AG04450 (cell line): ENCODE measurements at regions not wholly inside any gene's neighbourhood (a gene's known extent, or its start where the extent isn't known, plus 50 kb on each side); places are given as distances from the start of the nearest gene placed in this dataset.

Experiments used
- CTCF ChIA-PET: fragments of 300-600, 350-600 bp; formaldehyde crosslinking; extraction: SDS; loops from one replicate; lab custom pipeline; 2022; ENCODE audit warnings: antibody characterized with exemption, inconsistent platforms; lab: Charles Lee
- POLR2A ChIA-PET: fragments of 350-600 bp; formaldehyde crosslinking; extraction: SDS; loops from one replicate; lab custom pipeline; 2021; ENCODE audit warnings: antibody characterized with exemption, inconsistent platforms; lab: Yijun Ruan, JAX
- DNase-seq: peaks from one replicate; pipeline ENCODE4 v3.0.0-alpha.2; 2011; ENCODE audit warnings: low read depth, low spot score
- H3K27ac ChIP-seq: one replicate; pipeline ENCODE4 v1.5.1; 2012; ENCODE audit warnings: low read depth, low read length, control low read depth
- H3K27me3 ChIP-seq: one replicate; pipeline ENCODE4 v1.6.0; 2012; ENCODE audit warnings: low read length; ENCODE audit not compliant: control insufficient read depth, insufficient read depth
- H3K4me3 ChIP-seq: 2 replicates; pipeline ENCODE4 v1.5.1; 2011; ENCODE audit warnings: mild to moderate bottlenecking, low read depth, low read length, control low read depth
- H3K9me3 ChIP-seq: 2 replicates; pipeline ENCODE4 v1.5.1; 2012; ENCODE audit warnings: low read length; ENCODE audit not compliant: control insufficient read depth, insufficient read depth
- TF ChIP-seq, protein P1 (sequence below): IDR thresholded peaks from 2 replicates; pipeline ENCODE4 v1.5.1; 2011; ENCODE audit warnings: low read depth, low read length, control low read depth, inconsistent platforms

GRCh38 chr1:106222403-106222802 lies 834.1 kb upstream of the PRMT6 start:
- TF ChIP-seq, protein P1, sequence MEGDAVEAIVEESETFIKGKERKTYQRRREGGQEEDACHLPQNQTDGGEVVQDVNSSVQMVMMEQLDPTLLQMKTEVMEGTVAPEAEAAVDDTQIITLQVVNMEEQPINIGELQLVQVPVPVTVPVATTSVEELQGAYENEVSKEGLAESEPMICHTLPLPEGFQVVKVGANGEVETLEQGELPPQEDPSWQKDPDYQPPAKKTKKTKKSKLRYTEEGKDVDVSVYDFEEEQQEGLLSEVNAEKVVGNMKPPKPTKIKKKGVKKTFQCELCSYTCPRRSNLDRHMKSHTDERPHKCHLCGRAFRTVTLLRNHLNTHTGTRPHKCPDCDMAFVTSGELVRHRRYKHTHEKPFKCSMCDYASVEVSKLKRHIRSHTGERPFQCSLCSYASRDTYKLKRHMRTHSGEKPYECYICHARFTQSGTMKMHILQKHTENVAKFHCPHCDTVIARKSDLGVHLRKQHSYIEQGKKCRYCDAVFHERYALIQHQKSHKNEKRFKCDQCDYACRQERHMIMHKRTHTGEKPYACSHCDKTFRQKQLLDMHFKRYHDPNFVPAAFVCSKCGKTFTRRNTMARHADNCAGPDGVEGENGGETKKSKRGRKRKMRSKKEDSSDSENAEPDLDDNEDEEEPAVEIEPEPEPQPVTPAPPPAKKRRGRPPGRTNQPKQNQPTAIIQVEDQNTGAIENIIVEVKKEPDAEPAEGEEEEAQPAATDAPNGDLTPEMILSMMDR = no peak
- CTCF ChIA-PET = no interaction called here
- Histone ChIP-seq H3K27ac (no peak overlapping the region), H3K27me3 (no peaks in the 10 kb centered on the region), H3K9me3 (no peaks in the 10 kb centered on the region), H3K4me3 (no peak overlapping the region)
- POLR2A ChIA-PET = no interaction called here
- DNase-seq = no peak

DNA sequence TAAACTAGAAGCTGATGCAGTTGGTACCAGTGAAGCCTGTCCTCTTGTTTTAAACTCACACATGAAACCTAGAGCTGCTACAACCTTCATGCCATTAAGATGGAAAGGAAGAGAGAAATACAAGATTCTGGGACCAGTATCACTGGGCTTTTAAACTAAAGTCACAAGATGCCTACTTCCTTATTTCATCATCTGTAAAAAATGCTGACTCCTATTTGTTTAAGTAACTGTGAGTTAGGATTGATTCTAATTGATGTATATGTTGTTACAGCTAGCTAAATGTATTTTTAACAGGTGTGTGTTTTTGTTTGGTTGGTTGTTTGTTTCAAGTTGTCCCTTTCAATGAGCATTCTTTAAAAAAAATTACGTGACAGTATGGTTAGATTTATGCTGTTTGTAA lies 833.3 kb upstream of the PRMT6 start:
- Histone ChIP-seq H3K4me3 (no peak overlapping the region), H3K9me3 (no peaks in the 10 kb centered on the region), H3K27me3 (no peaks in the 10 kb centered on the region), H3K27ac (no peak overlapping the region)
- ChIA-PET CTCF (interaction anchor here (0.6 kb wide), 1 partner anchor 41 kb away, joined by 3 read pairs; no protein-coding TSS in a partner anchor), POLR2A (no interaction called here)
- DNase-seq = no peak
- TF ChIP-seq, protein P1 = no peak

DNA sequence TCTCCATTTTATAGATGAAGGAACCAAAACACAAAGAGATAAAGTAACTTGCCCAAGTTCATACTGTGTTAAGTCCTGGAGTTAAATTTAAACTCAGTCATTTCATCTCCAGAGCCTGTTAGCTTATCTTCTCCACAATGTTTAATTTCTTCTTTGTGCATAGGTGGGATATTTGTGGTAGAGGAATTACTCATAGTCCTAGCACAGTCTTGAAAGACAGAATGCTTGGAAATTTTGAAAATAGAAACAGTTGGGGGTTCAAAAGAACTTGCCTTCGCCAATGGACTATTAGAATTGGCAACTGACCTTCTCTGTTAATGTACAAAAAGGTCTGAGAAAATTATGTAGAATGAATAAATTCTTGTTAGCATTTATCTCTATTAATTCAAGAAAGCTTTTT lies 832.0 kb upstream of the PRMT6 start:
- POLR2A ChIA-PET = no interaction called here

DNA sequence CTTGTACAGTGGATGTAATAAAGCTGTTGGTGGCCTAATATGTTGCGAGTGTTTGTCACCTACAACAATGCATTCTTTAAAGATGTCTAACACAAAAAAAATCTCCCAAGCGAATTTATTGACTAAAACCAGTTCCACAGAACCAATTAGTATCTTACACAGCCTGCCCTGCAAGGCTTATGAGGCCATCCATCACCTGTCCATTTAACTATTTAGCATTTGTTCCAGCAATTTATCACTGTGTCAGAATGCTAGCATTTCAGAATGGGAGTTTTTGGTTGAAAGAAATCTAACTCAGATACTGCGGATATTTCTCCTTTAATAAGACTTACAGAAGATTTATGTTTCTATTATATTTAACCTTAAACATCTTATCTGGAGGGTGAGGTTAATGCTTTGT lies 831.1 kb upstream of the PRMT6 start:
- ChIA-PET CTCF (no interaction called here), POLR2A (no interaction called here)
- H3K27me3 ChIP-seq = no peaks in the 10 kb centered on the region
- no peak for DNase-seq
- H3K4me3 ChIP-seq = no peak overlapping the region
- TF ChIP-seq, protein P1 = no peak
- no peak overlapping the region for H3K27ac ChIP-seq
- no peaks in the 10 kb centered on the region for H3K9me3 ChIP-seq

More for the DNA sequence above, 832.0 kb upstream of the PRMT6 start:
- Histone ChIP-seq H3K27ac (no peak overlapping the region), H3K9me3 (no peaks in the 10 kb centered on the region), H3K4me3 (no peak overlapping the region), H3K27me3 (no peaks in the 10 kb centered on the region)
- CTCF ChIA-PET = no interaction called here
- TF ChIP-seq, protein P1 = no peak
- DNase-seq = no peak

- no peaks in the 10 kb centered on the region for H3K27me3 ChIP-seq
- ChIA-PET CTCF (no interaction called here), POLR2A (no interaction called here)
- no peak overlapping the region for H3K4me3 ChIP-seq
- no peak for DNase-seq
- TF ChIP-seq, protein P1 = no peak
- no peak overlapping the region for H3K27ac ChIP-seq
- H3K9me3 ChIP-seq = no peaks in the 10 kb centered on the region
These were observed 829.9 kb upstream of the PRMT6 start for GRCh38 chr1:106226550-106226949.
